ENCODE measurements at regions not wholly inside any gene's neighbourhood (a gene's known extent, or its start where the extent isn't known, plus 50 kb on each side); places are given as distances from the start of the nearest gene placed in this dataset.

DNA sequence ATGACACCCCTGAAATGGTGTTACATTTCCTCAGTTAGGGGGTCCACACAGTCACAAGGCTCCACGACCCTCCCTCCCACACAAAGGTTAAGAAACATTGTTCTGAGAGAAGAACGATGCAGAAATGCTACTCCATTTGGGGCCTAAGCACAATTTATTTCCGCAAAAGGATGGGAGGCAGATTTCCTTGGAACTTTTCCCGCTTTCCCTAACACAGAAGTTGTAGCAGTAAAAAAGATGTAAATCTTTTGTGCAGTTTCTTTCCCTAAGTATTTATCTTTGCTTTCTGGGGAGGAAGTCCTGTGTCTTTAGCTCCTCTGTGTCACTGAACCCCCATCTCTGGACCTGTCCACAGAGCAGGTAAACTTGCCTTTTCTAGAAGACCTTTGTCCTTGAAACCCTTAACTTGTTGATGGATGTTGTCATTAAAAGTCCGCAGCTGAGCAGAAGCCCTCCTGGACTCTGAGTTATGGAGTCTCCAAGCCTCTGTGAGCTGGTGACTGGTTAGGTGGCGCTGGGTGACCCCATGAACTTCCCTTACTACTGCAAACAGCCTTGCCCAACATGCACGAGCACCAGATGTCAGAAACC lies 67.2 kb upstream of the SHISA3 start:
- DNase-seq (ENCODE audit: low spot score), result no peak

DNA sequence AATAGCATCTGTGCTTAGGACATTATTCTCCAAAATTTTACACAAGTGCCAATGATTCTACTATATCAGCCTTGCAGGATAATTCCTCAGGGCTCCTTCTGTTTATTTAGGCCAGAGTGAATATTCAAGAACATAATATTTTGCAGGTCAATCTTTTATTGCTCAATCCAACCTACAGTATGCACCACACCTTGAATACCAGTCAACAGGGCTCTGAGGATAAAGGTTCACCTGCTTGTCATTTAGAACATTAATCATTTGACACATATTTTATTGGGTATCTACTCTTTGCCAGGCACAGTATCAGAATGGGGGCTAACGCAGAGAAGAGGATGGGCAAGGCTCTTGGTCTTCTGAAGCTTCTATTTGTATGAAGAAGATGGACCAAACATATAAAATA lies 66.2 kb upstream of the SHISA3 start:
- no peak for DNase-seq (ENCODE audit: low spot score)

GRCh38 chr4:42331914-42332368 lies 65.3 kb upstream of the SHISA3 start:
- DNase-seq (ENCODE audit: low spot score), result no peak

GRCh38 chr4:42339935-42340406 lies 57.3 kb upstream of the SHISA3 start:
- no peak for DNase-seq (ENCODE audit: low spot score)

DNA sequence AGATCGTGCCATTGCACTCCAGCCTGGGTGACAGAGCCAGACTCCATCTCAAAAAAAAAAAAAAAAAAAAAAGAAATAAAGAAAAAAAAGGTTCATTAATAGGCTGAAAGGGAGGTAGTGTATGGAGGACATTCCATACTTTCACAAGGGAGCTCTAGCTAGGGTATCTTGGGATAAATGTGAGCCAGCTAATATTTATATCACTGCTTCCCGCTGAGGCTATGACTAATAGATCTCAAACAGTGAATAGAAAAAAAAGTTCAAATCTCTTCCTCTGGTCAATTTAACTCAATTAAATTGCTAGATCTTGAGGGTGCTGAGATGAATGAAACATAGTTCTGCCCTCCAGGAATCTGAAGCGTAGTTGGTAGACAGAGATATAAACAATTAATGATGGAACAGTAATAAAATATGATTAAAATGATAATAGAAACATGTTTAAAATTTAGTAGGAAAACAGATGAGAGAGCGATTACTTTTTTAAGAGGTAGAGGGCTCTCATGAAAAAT lies 55.7 kb upstream of the SHISA3 start:
- DNase-seq (ENCODE audit: low spot score), result no peak

DNA sequence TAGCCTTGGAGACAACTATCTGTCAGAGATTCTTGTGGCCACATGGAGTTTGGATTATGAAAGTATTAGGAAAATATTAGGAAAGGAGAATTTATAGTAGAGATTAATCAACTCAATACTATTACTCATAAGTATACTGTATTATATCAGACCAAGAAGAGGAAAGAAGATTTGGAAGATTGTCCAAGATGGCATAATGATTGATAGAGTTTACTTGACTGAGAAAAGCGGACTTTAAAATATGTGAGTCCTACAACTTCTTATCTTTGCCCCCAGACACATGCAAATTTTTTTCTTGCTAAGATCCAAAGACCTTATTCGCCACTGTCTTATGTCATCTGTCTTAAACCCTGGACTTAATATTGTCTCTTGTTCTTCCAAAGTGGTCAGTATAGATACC lies 54.8 kb upstream of the SHISA3 start:
- no peak for DNase-seq (ENCODE audit: low spot score)

- no peak for DNase-seq (ENCODE audit: low spot score)
Measured at GRCh38 chr4:42344309-42344708, 53.0 kb upstream of the SHISA3 start.

- DNase-seq (ENCODE audit: low spot score), result no peak
Measured at GRCh38 chr4:42344749-42345148, 52.5 kb upstream of the SHISA3 start.

- no peak for DNase-seq (ENCODE audit: low spot score)
Measured at GRCh38 chr4:42345962-42346544, 51.2 kb upstream of the SHISA3 start.

GRCh38 chr4:42347076-42347475 lies 50.2 kb upstream of the SHISA3 start:
- DNase-seq (ENCODE audit: low spot score), result no peak
